Astrocyte (in vitro differentiated cells and primary cell): ENCODE measurements at regions not wholly inside any gene's neighbourhood (a gene's known extent, or its start where the extent isn't known, plus 50 kb on each side); places are given as distances from the start of the nearest gene placed in this dataset.

Experiments used
- DNase-seq: peaks from one replicate; pipeline ENCODE4 v3.0.0-alpha.2; 2010; ENCODE audit warnings: low read depth
- FAIRE-seq: peaks from 2 replicates; lab custom pipeline; 2011; peaks lifted over from hg19 to GRCh38; lab: Jason Lieb, UNC
- H2AFZ ChIP-seq: 2 replicates; pipeline ENCODE4 v1.6.0; 2012; ENCODE audit warnings: low read depth, low read length, inconsistent platforms
- H3K27ac ChIP-seq: 2 replicates; pipeline ENCODE4 v1.5.1; 2011; ENCODE audit warnings: low read depth, low read length, inconsistent platforms
- H3K27me3 ChIP-seq: 2 replicates; pipeline ENCODE4 v1.6.0; 2011; ENCODE audit warnings: low read length, inconsistent platforms; ENCODE audit not compliant: insufficient read depth
- H3K36me3 ChIP-seq: 2 replicates; pipeline ENCODE4 v1.5.1; 2011; ENCODE audit warnings: low read length, inconsistent platforms; ENCODE audit not compliant: insufficient read depth
- H3K4me1 ChIP-seq: 2 replicates; pipeline ENCODE4 v1.5.1; 2011; ENCODE audit warnings: low read length, inconsistent platforms; ENCODE audit not compliant: insufficient read depth
- H3K4me2 ChIP-seq: 2 replicates; pipeline ENCODE4 v1.6.0; 2012; ENCODE audit warnings: low read length, inconsistent platforms
- H3K4me3 ChIP-seq: 2 replicates; pipeline ENCODE4 v1.5.1; 2011; ENCODE audit warnings: low read depth, mild to moderate bottlenecking, low read length, inconsistent platforms; ENCODE audit not compliant: insufficient read depth
- H3K79me2 ChIP-seq: 2 replicates; pipeline ENCODE4 v1.6.0; 2012; ENCODE audit warnings: mild to moderate bottlenecking, low read length, inconsistent platforms; ENCODE audit not compliant: insufficient read depth
- H3K9ac ChIP-seq: 2 replicates; pipeline ENCODE4 v1.6.0; 2012; ENCODE audit warnings: mild to moderate bottlenecking, low read length, inconsistent platforms
- H3K9me3 ChIP-seq: 2 replicates; pipeline ENCODE4 v1.5.1; 2012; ENCODE audit warnings: low read depth, mild to moderate bottlenecking, low read length, inconsistent platforms; ENCODE audit not compliant: insufficient read depth
- H4K20me1 ChIP-seq: 2 replicates; pipeline ENCODE4 v1.6.0; 2012; ENCODE audit warnings: low read length, inconsistent platforms; ENCODE audit not compliant: insufficient read depth
- H3K27ac Mint-ChIP-seq: one replicate; pipeline ENCODE4 v1.8.0; 2021; ENCODE audit warnings: mild to moderate bottlenecking, mixed read lengths; ENCODE audit not compliant: unreplicated experiment
- H3K27me3 Mint-ChIP-seq: one replicate; pipeline ENCODE4 v1.8.0; 2021; ENCODE audit warnings: low read depth, mixed read lengths; ENCODE audit not compliant: unreplicated experiment
- H3K36me3 Mint-ChIP-seq: one replicate; pipeline ENCODE4 v1.8.0; 2021; ENCODE audit warnings: low read depth, mixed read lengths; ENCODE audit not compliant: unreplicated experiment
- H3K4me1 Mint-ChIP-seq: one replicate; pipeline ENCODE4 v1.8.0; 2021; ENCODE audit warnings: low read depth, mixed read lengths; ENCODE audit not compliant: unreplicated experiment
- H3K4me3 Mint-ChIP-seq: one replicate; pipeline ENCODE4 v1.8.0; 2021; ENCODE audit warnings: mild to moderate bottlenecking, moderate library complexity, mixed read lengths; ENCODE audit not compliant: unreplicated experiment
- H3K9me3 Mint-ChIP-seq: one replicate; pipeline ENCODE4 v1.8.0; 2021; ENCODE audit warnings: mild to moderate bottlenecking, mixed read lengths; ENCODE audit not compliant: unreplicated experiment
- EZH2 ChIP-seq: IDR thresholded peaks from 2 replicates; pipeline ENCODE4 v1.6.1; 2012; ENCODE audit warnings: mild to moderate bottlenecking, low read length, inconsistent platforms; ENCODE audit not compliant: insufficient read depth
- TF ChIP-seq, protein P1 (sequence below): IDR thresholded peaks from 2 replicates; pipeline ENCODE4 v1.5.1; 2011; ENCODE audit warnings: low read depth, mild to moderate bottlenecking, inconsistent platforms, low read length, moderate library complexity; ENCODE audit not compliant: insufficient read depth

- H3K27ac ChIP-seq, result no peak overlapping the region
- H3K4me1 Mint-ChIP-seq, result no peaks in the 10 kb centered on the region
- FAIRE-seq, result no peak
Measured at GRCh38 chr4:19577097-19577496, 674.6 kb upstream of the SLIT2 start.

DNA sequence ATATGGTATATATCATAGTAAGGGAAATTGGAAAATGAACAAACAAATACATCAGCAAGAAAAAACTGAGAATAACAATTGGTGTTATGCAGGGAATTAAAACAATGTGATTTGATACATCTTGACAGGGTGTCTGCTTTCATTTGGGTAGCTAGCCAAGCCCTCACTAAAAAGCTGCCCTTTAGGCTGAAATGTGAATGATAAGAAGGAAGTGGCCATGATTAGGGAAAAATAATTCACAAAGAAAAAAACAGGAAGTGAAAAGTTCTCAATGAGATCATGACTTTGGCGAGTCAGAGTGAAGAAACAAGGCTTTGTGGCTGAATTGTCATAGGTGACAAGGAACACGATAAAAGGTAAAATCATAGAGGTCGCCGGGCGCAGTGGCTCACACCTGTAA lies 675.8 kb upstream of the SLIT2 start:
- no peaks in the 10 kb centered on the region for H3K9me3 ChIP-seq
- no peak overlapping the region for H3K9ac ChIP-seq
- Mint-ChIP-seq H3K9me3 (no peaks in the 10 kb centered on the region), H3K4me1 (no peaks in the 10 kb centered on the region), H3K4me3 (no peak overlapping the region), H3K27me3 (no peaks in the 10 kb centered on the region), H3K27ac (no peak overlapping the region), H3K36me3 (no peaks in the 10 kb centered on the region)
- H2AFZ ChIP-seq, result no peak overlapping the region
- no peaks in the 10 kb centered on the region for H4K20me1 ChIP-seq
- TF ChIP-seq, protein P1, sequence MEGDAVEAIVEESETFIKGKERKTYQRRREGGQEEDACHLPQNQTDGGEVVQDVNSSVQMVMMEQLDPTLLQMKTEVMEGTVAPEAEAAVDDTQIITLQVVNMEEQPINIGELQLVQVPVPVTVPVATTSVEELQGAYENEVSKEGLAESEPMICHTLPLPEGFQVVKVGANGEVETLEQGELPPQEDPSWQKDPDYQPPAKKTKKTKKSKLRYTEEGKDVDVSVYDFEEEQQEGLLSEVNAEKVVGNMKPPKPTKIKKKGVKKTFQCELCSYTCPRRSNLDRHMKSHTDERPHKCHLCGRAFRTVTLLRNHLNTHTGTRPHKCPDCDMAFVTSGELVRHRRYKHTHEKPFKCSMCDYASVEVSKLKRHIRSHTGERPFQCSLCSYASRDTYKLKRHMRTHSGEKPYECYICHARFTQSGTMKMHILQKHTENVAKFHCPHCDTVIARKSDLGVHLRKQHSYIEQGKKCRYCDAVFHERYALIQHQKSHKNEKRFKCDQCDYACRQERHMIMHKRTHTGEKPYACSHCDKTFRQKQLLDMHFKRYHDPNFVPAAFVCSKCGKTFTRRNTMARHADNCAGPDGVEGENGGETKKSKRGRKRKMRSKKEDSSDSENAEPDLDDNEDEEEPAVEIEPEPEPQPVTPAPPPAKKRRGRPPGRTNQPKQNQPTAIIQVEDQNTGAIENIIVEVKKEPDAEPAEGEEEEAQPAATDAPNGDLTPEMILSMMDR, result no peak
- no peak for TF ChIP-seq EZH2
- no peaks in the 10 kb centered on the region for H3K4me1 ChIP-seq
- no peak overlapping the region for H3K4me3 ChIP-seq
- DNase-seq, result no peak
- H3K36me3 ChIP-seq, result no peaks in the 10 kb centered on the region
- H3K27ac ChIP-seq, result no peak overlapping the region
- no peaks in the 10 kb centered on the region for H3K79me2 ChIP-seq
- no peaks in the 10 kb centered on the region for H3K27me3 ChIP-seq
- H3K4me2 ChIP-seq, result no peak overlapping the region
- FAIRE-seq, result no peak

More at GRCh38 chr4:19577097-19577496, 674.6 kb upstream of the SLIT2 start:
- Histone ChIP-seq H4K20me1 (no peaks in the 10 kb centered on the region), H3K9me3 (no peaks in the 10 kb centered on the region), H3K4me2 (no peak overlapping the region), H3K9ac (no peak overlapping the region), H3K27me3 (no peaks in the 10 kb centered on the region), H3K4me1 (no peaks in the 10 kb centered on the region), H3K4me3 (no peak overlapping the region), H2AFZ (no peak overlapping the region), H3K79me2 (no peaks in the 10 kb centered on the region), H3K36me3 (no peaks in the 10 kb centered on the region)
- no peaks in the 10 kb centered on the region for H3K9me3 Mint-ChIP-seq
- no peak for DNase-seq
- H3K36me3 Mint-ChIP-seq, result no peaks in the 10 kb centered on the region
- no peak overlapping the region for H3K27ac Mint-ChIP-seq
- no peaks in the 10 kb centered on the region for H3K27me3 Mint-ChIP-seq
- TF ChIP-seq, protein P1, result no peak
- TF ChIP-seq EZH2, result no peak
- no peak overlapping the region for H3K4me3 Mint-ChIP-seq

DNA sequence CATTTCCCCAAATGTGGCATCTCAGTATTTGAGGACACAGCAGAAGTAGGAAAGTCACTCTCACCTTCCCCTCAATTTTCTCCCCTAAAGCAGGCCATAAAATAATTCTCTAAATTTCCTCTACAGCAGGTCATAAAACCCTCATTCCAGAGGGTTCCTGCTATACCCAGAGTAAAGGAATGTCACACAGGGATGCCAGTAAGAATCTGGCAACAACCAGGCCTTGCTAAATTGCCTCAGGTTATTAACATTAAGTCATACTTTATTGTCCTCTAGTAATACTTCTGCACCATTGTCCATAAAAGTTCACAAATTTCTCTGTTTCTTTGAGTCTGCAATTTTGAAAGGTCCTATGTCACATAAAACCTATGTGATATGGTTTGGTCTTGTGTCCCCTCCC lies 685.7 kb upstream of the SLIT2 start:
- Histone ChIP-seq H3K79me2 (no peaks in the 10 kb centered on the region), H3K4me3 (no peak overlapping the region), H3K36me3 (no peaks in the 10 kb centered on the region), H3K27me3 (no peaks in the 10 kb centered on the region), H4K20me1 (no peaks in the 10 kb centered on the region), H2AFZ (no peak overlapping the region), H3K9me3 (no peaks in the 10 kb centered on the region), H3K4me2 (no peak overlapping the region), H3K4me1 (no peaks in the 10 kb centered on the region), H3K9ac (no peak overlapping the region), H3K27ac (no peak overlapping the region)
- Mint-ChIP-seq H3K4me1 (no peaks in the 10 kb centered on the region), H3K36me3 (no peaks in the 10 kb centered on the region), H3K27ac (no peak overlapping the region), H3K4me3 (no peak overlapping the region), H3K27me3 (no peaks in the 10 kb centered on the region), H3K9me3 (peaks cover 2% of the 10 kb centered on the region)
- FAIRE-seq (no peak), DNase-seq (no peak)
- TF ChIP-seq, protein P1, result no peak
- TF ChIP-seq EZH2, result no peak
